RWPE1 (cell line): ENCODE measurements at regions not wholly inside any gene's neighbourhood (a gene's known extent, or its start where the extent isn't known, plus 50 kb on each side); places are given as distances from the start of the nearest gene placed in this dataset.

Source experiments
- CTCF ChIA-PET: fragments of 350-600 bp; sonication (Branson Sonifier 250); formaldehyde crosslinking; extraction: SDS; loops from one replicate; lab custom pipeline; 2021; lab: Yijun Ruan, JAX
- POLR2A ChIA-PET: fragments of 400-600 bp; formaldehyde crosslinking; extraction: SDS; loops from one replicate; lab custom pipeline; 2020; ENCODE audit warnings: antibody characterized with exemption; ENCODE audit not compliant: low non-redundant PET; lab: Yijun Ruan, JAX
- DNase-seq: peaks from one replicate; pipeline ENCODE4 v3.0.0; 2012; ENCODE audit warnings: low spot score
- H3K27ac ChIP-seq: fragments of 450-650 bp; 2 replicates; pipeline ENCODE4 v1.5.1; 2017
- CTCF ChIP-seq: fragments of 450-650 bp; conservative IDR thresholded peaks from 2 replicates; pipeline ENCODE4 v1.5.1; 2017; ENCODE audit warnings: low read depth, mild to moderate bottlenecking

GRCh38 chr11:64482588-64482987 lies 73.2 kb upstream of the SLC22A11 start:
- CTCF ChIA-PET, result interaction anchor here (2.3 kb wide), 1 partner anchor 33 kb away, joined by 7 read pairs; no protein-coding TSS in a partner anchor

GRCh38 chr11:64484191-64485022 lies 71.3 kb upstream of the SLC22A11 start:
- H3K27ac ChIP-seq, result no peak overlapping the region
- no peak for DNase-seq
- POLR2A ChIA-PET, result no interaction called here
- CTCF ChIA-PET, result no interaction called here
- TF ChIP-seq CTCF, result no peak

More at GRCh38 chr11:64482588-64482987, 73.2 kb upstream of the SLC22A11 start:
- POLR2A ChIA-PET, result no interaction called here
- no peak for TF ChIP-seq CTCF
- no peak for DNase-seq
- no peak overlapping the region for H3K27ac ChIP-seq

- no peak for TF ChIP-seq CTCF
- H3K27ac ChIP-seq, result no peak overlapping the region
- ChIA-PET CTCF (no interaction called here), POLR2A (no interaction called here)
- DNase-seq, result no peak
Measured at GRCh38 chr11:64485074-64485473, 70.7 kb upstream of the SLC22A11 start.

- TF ChIP-seq CTCF, result peak; percentile 78
- ChIA-PET POLR2A (no interaction called here), CTCF (interaction anchor here (0.6 to 2.4 kb wide), 12 partner anchors 20 to 255 kb away, joined by 3 to 26 read pairs (median 3); no protein-coding TSS in a partner anchor)
- no peak overlapping the region for H3K27ac ChIP-seq
- DNase-seq, result peak; percentile 72
Measured at GRCh38 chr11:64489831-64490441, 65.8 kb upstream of the SLC22A11 start.

GRCh38 chr11:64490562-64491216 lies 65.1 kb upstream of the SLC22A11 start:
- CTCF ChIA-PET, result interaction anchor here (0.6 to 2.4 kb wide), 9 partner anchors 21 to 162 kb away, joined by 3 to 26 read pairs (median 3); no protein-coding TSS in a partner anchor
- no peak for TF ChIP-seq CTCF
- POLR2A ChIA-PET, result no interaction called here
- H3K27ac ChIP-seq, result no peak overlapping the region
- DNase-seq, result no peak

GRCh38 chr11:64492561-64492960 lies 63.2 kb upstream of the SLC22A11 start:
- no peak overlapping the region for H3K27ac ChIP-seq
- ChIA-PET POLR2A (no interaction called here), CTCF (interaction anchor here (0.5 to 1.1 kb wide), 3 partner anchors 93 to 160 kb away, joined by 3 read pairs; no protein-coding TSS in a partner anchor)
- DNase-seq, result no peak
- TF ChIP-seq CTCF, result no peak
